KMS-11 (cell line): ENCODE measurements at regions not wholly inside any gene's neighbourhood (a gene's known extent, or its start where the extent isn't known, plus 50 kb on each side); places are given as distances from the start of the nearest gene placed in this dataset.

Experiments
- H2AFZ ChIP-seq: fragments of 200-600 bp; sonication (generic); 2 replicates; pipeline ENCODE4 v1.6.1; 2016; ENCODE audit warnings: antibody characterized with exemption, mixed run types, low read depth
- H3K27ac ChIP-seq: fragments of 200-600 bp; sonication (generic); 2 replicates; pipeline ENCODE4 v1.6.1; 2016; ENCODE audit warnings: mild to moderate bottlenecking, mixed run types
- H3K27me3 ChIP-seq: fragments of 200-600 bp; sonication (generic); 2 replicates; pipeline ENCODE4 v1.6.1; 2017; ENCODE audit warnings: mild to moderate bottlenecking, low read depth, mixed run types, moderate library complexity; ENCODE audit not compliant: insufficient read depth
- H3K36me3 ChIP-seq: fragments of 200-600 bp; sonication (generic); 2 replicates; pipeline ENCODE4 v1.6.1; 2017; ENCODE audit warnings: mild to moderate bottlenecking, mixed run types; ENCODE audit not compliant: insufficient read depth
- H3K4me1 ChIP-seq: fragments of 200-600 bp; sonication (generic); 2 replicates; pipeline ENCODE4 v1.6.1; 2016; ENCODE audit warnings: mild to moderate bottlenecking, low read depth, mixed run types; ENCODE audit not compliant: poor library complexity, severe bottlenecking
- H3K4me2 ChIP-seq: fragments of 200-600 bp; sonication (generic); 2 replicates; pipeline ENCODE4 v1.7.0; 2016; ENCODE audit warnings: mild to moderate bottlenecking, mixed run types
- H3K4me3 ChIP-seq: fragments of 200-600 bp; sonication (generic); IDR thresholded peaks from 2 replicates; pipeline ENCODE4 v1.6.1; 2017; ENCODE audit warnings: low read depth, low read length, mixed read lengths; ENCODE audit not compliant: insufficient read depth
- H3K79me2 ChIP-seq: fragments of 200-600 bp; sonication (generic); 2 replicates; pipeline ENCODE4 v1.6.1; 2016; ENCODE audit warnings: low read depth, mixed run types; ENCODE audit not compliant: insufficient read depth
- H3K9ac ChIP-seq: fragments of 200-600 bp; sonication (generic); 2 replicates; pipeline ENCODE4 v1.6.1; 2016; ENCODE audit warnings: mild to moderate bottlenecking, mixed run types
- H4K20me1 ChIP-seq: fragments of 200-600 bp; sonication (generic); 2 replicates; pipeline ENCODE4 v1.6.1; 2016; ENCODE audit warnings: mild to moderate bottlenecking, mixed run types; ENCODE audit not compliant: insufficient read depth
- CTCF ChIP-seq: fragments of 200-600 bp; sonication (generic); conservative IDR thresholded peaks from 2 replicates; pipeline ENCODE4 v1.6.1; 2017; ENCODE audit warnings: low read depth, mild to moderate bottlenecking, antibody characterized with exemption, low read length, moderate library complexity, mixed read lengths

- H3K4me3 ChIP-seq, result no peak overlapping the region
- TF ChIP-seq CTCF, result no peak
- H3K4me1 ChIP-seq, result no peaks in the 10 kb centered on the region
- no peaks in the 10 kb centered on the region for H3K36me3 ChIP-seq
- no peaks in the 10 kb centered on the region for H3K27me3 ChIP-seq
- H3K4me2 ChIP-seq, result no peak overlapping the region
- no peaks in the 10 kb centered on the region for H4K20me1 ChIP-seq
- H3K79me2 ChIP-seq, result no peaks in the 10 kb centered on the region
- no peak overlapping the region for H2AFZ ChIP-seq
- no peak overlapping the region for H3K27ac ChIP-seq
- no peak overlapping the region for H3K9ac ChIP-seq
Measured at GRCh38 chr1:95449516-95449915, 215.5 kb downstream of the RWDD3 start.

- Histone ChIP-seq H3K4me1 (no peaks in the 10 kb centered on the region), H3K27ac (no peak overlapping the region), H4K20me1 (no peaks in the 10 kb centered on the region), H3K4me3 (no peak overlapping the region), H2AFZ (no peak overlapping the region), H3K4me2 (no peak overlapping the region), H3K79me2 (no peaks in the 10 kb centered on the region), H3K9ac (no peak overlapping the region), H3K27me3 (no peaks in the 10 kb centered on the region), H3K36me3 (no peaks in the 10 kb centered on the region)
- TF ChIP-seq CTCF, result no peak
Measured at GRCh38 chr1:95451054-95451453, 217.0 kb downstream of the RWDD3 start.

DNA sequence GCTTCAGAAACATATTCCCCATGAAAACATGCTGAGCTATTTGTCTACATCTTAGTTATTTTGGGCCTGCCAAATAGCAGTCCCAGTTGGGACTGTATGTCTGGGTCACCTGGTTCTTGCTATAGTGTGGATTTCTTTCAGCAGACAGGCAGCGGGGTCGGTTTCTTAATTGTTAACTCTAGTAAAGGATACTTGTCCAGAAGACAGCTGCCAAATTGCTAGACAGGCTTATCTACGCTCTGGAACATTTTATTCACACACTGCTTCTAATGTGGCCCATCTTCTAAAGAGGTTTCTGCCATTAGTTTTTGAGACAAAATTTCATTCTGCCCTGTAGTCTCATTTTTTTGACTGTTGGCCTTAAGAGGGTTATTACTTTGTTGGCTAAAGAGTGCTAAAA lies 217.9 kb downstream of the RWDD3 start:
- H3K4me2 ChIP-seq, result no peak overlapping the region
- no peaks in the 10 kb centered on the region for H3K4me1 ChIP-seq
- no peaks in the 10 kb centered on the region for H3K79me2 ChIP-seq
- no peak overlapping the region for H2AFZ ChIP-seq
- no peak overlapping the region for H3K27ac ChIP-seq
- no peaks in the 10 kb centered on the region for H3K36me3 ChIP-seq
- TF ChIP-seq CTCF, result no peak
- no peaks in the 10 kb centered on the region for H4K20me1 ChIP-seq
- no peak overlapping the region for H3K4me3 ChIP-seq
- H3K27me3 ChIP-seq, result no peaks in the 10 kb centered on the region
- H3K9ac ChIP-seq, result no peak overlapping the region

GRCh38 chr1:95453053-95453452 lies 219.0 kb downstream of the RWDD3 start:
- Histone ChIP-seq H3K9ac (no peak overlapping the region), H3K4me2 (no peak overlapping the region), H3K36me3 (no peaks in the 10 kb centered on the region), H2AFZ (no peak overlapping the region), H4K20me1 (no peaks in the 10 kb centered on the region), H3K27me3 (no peaks in the 10 kb centered on the region), H3K4me1 (no peaks in the 10 kb centered on the region), H3K79me2 (no peaks in the 10 kb centered on the region), H3K4me3 (no peak overlapping the region), H3K27ac (no peak overlapping the region)
- no peak for TF ChIP-seq CTCF

DNA sequence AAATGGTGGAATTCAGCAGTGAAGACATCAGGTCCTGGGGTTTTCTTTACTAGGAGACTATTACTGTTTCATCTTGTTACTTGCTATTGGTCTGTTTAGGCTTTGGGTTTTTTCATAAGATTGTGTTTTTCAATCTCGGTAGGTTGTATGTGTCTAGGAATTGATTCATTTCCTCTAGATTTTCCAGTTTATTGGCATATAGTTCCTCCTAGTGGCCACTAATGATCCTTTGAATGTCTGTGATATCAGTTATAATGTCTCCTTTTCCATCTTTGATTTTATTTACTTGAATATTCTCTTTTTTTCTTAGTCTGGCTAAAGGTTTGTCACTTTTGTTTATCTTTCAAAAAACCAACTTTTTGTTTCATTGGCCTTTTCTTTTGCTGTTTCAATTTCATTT lies 233.0 kb downstream of the RWDD3 start:
- Histone ChIP-seq H3K79me2 (no peaks in the 10 kb centered on the region), H3K36me3 (no peaks in the 10 kb centered on the region), H3K4me2 (no peak overlapping the region), H3K27ac (no peak overlapping the region), H3K27me3 (no peaks in the 10 kb centered on the region), H4K20me1 (no peaks in the 10 kb centered on the region), H3K9ac (no peak overlapping the region), H2AFZ (no peak overlapping the region), H3K4me1 (no peaks in the 10 kb centered on the region), H3K4me3 (no peak overlapping the region)
- no peak for TF ChIP-seq CTCF
